MCF 10A (cell line): ENCODE measurements at regions not wholly inside any gene's neighbourhood (a gene's known extent, or its start where the extent isn't known, plus 50 kb on each side); places are given as distances from the start of the nearest gene placed in this dataset.

ENCODE experiments used
- BruUV-seq: library from RNA; stranded (reverse); fragments of 400-500 nt; replicated peaks from 2 replicates; lab custom pipeline; 2021; lab: Mats Ljungman, UMichigan
- CTCF ChIA-PET: fragments of 300-600 bp; sonication (Branson Sonifier 250); formaldehyde crosslinking; extraction: SDS; loops from one replicate; lab custom pipeline; 2021; ENCODE audit warnings: antibody characterized with exemption, inconsistent platforms; lab: Yijun Ruan, JAX
- POLR2A ChIA-PET: fragments of 300-600, 350-650 bp; sonication (Branson Sonifier 250); formaldehyde crosslinking; extraction: SDS; loops from one replicate; lab custom pipeline; 2020; ENCODE audit warnings: antibody characterized with exemption, inconsistent platforms; lab: Yijun Ruan, JAX
- DNase-seq: peaks from one replicate; pipeline ENCODE4 v3.0.0-alpha.2; 2018; ENCODE audit not compliant: unreplicated experiment
- H3K27ac Mint-ChIP-seq: one replicate; pipeline ENCODE4 v1.8.0; 2022; ENCODE audit warnings: mild to moderate bottlenecking, low read depth, mixed read lengths; ENCODE audit not compliant: unreplicated experiment
- H3K27me3 Mint-ChIP-seq: one replicate; pipeline ENCODE4 v1.8.0; 2022; ENCODE audit warnings: mixed read lengths; ENCODE audit not compliant: insufficient read depth, unreplicated experiment
- H3K36me3 Mint-ChIP-seq: one replicate; pipeline ENCODE4 v1.8.0; 2022; ENCODE audit warnings: mild to moderate bottlenecking, moderate library complexity, mixed read lengths; ENCODE audit not compliant: insufficient read depth, unreplicated experiment
- H3K4me1 Mint-ChIP-seq: one replicate; pipeline ENCODE4 v1.8.0; 2022; ENCODE audit warnings: mixed read lengths; ENCODE audit not compliant: insufficient read depth, unreplicated experiment
- H3K4me3 Mint-ChIP-seq: one replicate; pipeline ENCODE4 v1.8.0; 2022; ENCODE audit warnings: mild to moderate bottlenecking, moderate library complexity, mixed read lengths; ENCODE audit not compliant: unreplicated experiment
- H3K9me3 Mint-ChIP-seq: one replicate; pipeline ENCODE4 v1.8.0; 2022; ENCODE audit warnings: mixed read lengths; ENCODE audit not compliant: unreplicated experiment
- intact Hi-C: fragments of 100-400 bp; cut with micrococcal nuclease; formaldehyde crosslinking; loops from 2 replicates; pipeline ENCODE4 v1.14.1; 2022
- TF ChIP-seq, protein P1 (sequence below): fragments of 200-600 bp; IDR thresholded peaks from one replicate; pipeline ENCODE4 v1.8.0; 2022; ENCODE audit warnings: antibody characterized with exemption, mild to moderate bottlenecking; ENCODE audit not compliant: unreplicated experiment

DNA sequence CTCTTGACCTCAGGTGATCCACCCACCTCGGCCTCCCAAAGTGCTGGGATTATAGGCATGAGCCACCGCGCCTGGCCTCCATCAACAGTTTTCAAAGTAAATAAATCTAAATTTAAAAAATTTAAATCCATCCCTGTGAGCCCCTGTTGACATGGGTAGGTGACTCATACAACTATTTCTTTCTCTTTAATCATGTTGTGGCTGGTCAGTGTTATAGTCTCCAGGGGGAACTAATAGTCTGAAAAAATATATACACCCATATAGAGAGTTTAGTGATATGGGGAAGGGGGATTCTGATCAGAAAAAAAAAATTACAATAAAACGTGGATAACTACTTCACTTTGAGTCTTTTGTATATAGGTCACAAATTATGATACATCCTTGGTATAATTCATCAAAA, 159.2 kb downstream of the ZNF608 start:
- H3K27ac Mint-ChIP-seq = no peak overlapping the region
- no peaks in the 10 kb centered on the region for H3K27me3 Mint-ChIP-seq
- ChIA-PET CTCF (no interaction called here), POLR2A (interaction anchor here (1.0 kb wide), 1 partner anchor 12 kb away, joined by 3 read pairs; no protein-coding TSS in a partner anchor)
- H3K4me1 Mint-ChIP-seq = peaks cover 14% of the 10 kb centered on the region
- H3K9me3 Mint-ChIP-seq = no peaks in the 10 kb centered on the region
- BruUV-seq = no TSS peak
- H3K36me3 Mint-ChIP-seq = no peaks in the 10 kb centered on the region
- intact Hi-C loops = no loop called here
- TF ChIP-seq, protein P1, sequence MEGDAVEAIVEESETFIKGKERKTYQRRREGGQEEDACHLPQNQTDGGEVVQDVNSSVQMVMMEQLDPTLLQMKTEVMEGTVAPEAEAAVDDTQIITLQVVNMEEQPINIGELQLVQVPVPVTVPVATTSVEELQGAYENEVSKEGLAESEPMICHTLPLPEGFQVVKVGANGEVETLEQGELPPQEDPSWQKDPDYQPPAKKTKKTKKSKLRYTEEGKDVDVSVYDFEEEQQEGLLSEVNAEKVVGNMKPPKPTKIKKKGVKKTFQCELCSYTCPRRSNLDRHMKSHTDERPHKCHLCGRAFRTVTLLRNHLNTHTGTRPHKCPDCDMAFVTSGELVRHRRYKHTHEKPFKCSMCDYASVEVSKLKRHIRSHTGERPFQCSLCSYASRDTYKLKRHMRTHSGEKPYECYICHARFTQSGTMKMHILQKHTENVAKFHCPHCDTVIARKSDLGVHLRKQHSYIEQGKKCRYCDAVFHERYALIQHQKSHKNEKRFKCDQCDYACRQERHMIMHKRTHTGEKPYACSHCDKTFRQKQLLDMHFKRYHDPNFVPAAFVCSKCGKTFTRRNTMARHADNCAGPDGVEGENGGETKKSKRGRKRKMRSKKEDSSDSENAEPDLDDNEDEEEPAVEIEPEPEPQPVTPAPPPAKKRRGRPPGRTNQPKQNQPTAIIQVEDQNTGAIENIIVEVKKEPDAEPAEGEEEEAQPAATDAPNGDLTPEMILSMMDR = no peak
- DNase-seq = no peak
- no peak overlapping the region for H3K4me3 Mint-ChIP-seq

GRCh38 chr5:124584991-124585715, 161.3 kb downstream of the ZNF608 start:
- TF ChIP-seq, protein P1 = no peak
- Mint-ChIP-seq H3K4me1 (peaks cover 14% of the 10 kb centered on the region), H3K27ac (no peak overlapping the region), H3K4me3 (no peak overlapping the region), H3K27me3 (no peaks in the 10 kb centered on the region), H3K36me3 (no peaks in the 10 kb centered on the region), H3K9me3 (no peaks in the 10 kb centered on the region)
- ChIA-PET POLR2A (interaction anchor here (1.8 kb wide), 1 partner anchor 14 kb away, joined by 8 read pairs; no protein-coding TSS in a partner anchor), CTCF (interaction anchor here (0.6 to 1.1 kb wide), 4 partner anchors 10 to 878 kb away, joined by 3 to 4 read pairs (median 3); no protein-coding TSS in a partner anchor)
- BruUV-seq = no TSS peak
- intact Hi-C loops = no loop called here
- peak; percentile 35 for DNase-seq

- intact Hi-C loops = loop anchor here (1.0 kb wide), 1 partner anchor 46 kb away; no protein-coding TSS in a partner anchor
- BruUV-seq = no TSS peak
- ChIA-PET POLR2A (interaction anchor here (0.6 to 1.8 kb wide), 3 partner anchors 12 to 181 kb away, joined by 3 to 8 read pairs (median 4); no protein-coding TSS in a partner anchor), CTCF (interaction anchor here (0.5 to 1.4 kb wide), 3 partner anchors 14 to 417 kb away, joined by 3 read pairs; no protein-coding TSS in a partner anchor)
- Mint-ChIP-seq H3K4me1 (peaks cover 14% of the 10 kb centered on the region), H3K9me3 (no peaks in the 10 kb centered on the region), H3K4me3 (no peak overlapping the region), H3K36me3 (no peaks in the 10 kb centered on the region), H3K27ac (no peak overlapping the region), H3K27me3 (no peaks in the 10 kb centered on the region)
- TF ChIP-seq, protein P1 = no peak
- peak; percentile 85 for DNase-seq
Measured at GRCh38 chr5:124583469-124584350, 162.7 kb downstream of the ZNF608 start.

DNA sequence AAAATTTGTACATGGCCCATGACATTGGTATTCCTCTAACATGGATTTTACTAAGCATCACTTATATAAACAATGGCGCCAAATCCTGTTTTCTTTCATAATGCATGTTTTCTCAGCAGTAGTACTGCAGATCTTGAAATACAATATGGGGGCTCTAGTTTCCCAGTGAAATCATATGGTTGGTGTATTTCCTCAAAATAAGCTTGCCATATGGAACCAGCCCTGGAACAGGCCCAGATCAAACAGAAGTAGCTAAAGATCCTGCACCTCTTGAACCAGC, 163.9 kb downstream of the ZNF608 start:
- intact Hi-C loops = no loop called here
- ChIA-PET CTCF (no interaction called here), POLR2A (no interaction called here)
- no peaks in the 10 kb centered on the region for H3K27me3 Mint-ChIP-seq
- no peak overlapping the region for H3K4me3 Mint-ChIP-seq
- TF ChIP-seq, protein P1 = no peak
- DNase-seq = no peak
- H3K4me1 Mint-ChIP-seq = peaks cover 14% of the 10 kb centered on the region
- H3K36me3 Mint-ChIP-seq = no peaks in the 10 kb centered on the region
- H3K27ac Mint-ChIP-seq = no peak overlapping the region
- no TSS peak for BruUV-seq
- H3K9me3 Mint-ChIP-seq = no peaks in the 10 kb centered on the region
